NOMO-1 treated with dmso at 0.1 percent for 144 hours (cell line): ENCODE measurements at regions not wholly inside any gene's neighbourhood (a gene's known extent, or its start where the extent isn't known, plus 50 kb on each side); places are given as distances from the start of the nearest gene placed in this dataset.
"Not testable (repeated sequence)": the region's sequence is repeated elsewhere in the genome, so short reads cannot be mapped to it uniquely, and the experiment has no call there.

Source experiments
- DNase-seq: peaks from one replicate; lab custom pipeline; 2025; ENCODE audit not compliant: unreplicated experiment; lab: John Stamatoyannopoulos, UW

- no peak for DNase-seq
These were observed 152.5 kb upstream of the CHST15 start for GRCh38 chr10:124245806-124246440.

GRCh38 chr10:124245191-124245590 is 151.8 kb upstream of the CHST15 start:
- no peak for DNase-seq

- DNase-seq, result no peak
These were observed 151.0 kb upstream of the CHST15 start for GRCh38 chr10:124244256-124244877.

GRCh38 chr10:124243702-124244121 is 150.3 kb upstream of the CHST15 start:
- no peak for DNase-seq

- no peak for DNase-seq
These were observed 149.4 kb upstream of the CHST15 start for GRCh38 chr10:124242791-124243190.

GRCh38 chr10:124242365-124242764 is 149.0 kb upstream of the CHST15 start:
- DNase-seq, result no peak

- DNase-seq, result not testable (repeated sequence)
These were observed 148.1 kb upstream of the CHST15 start for GRCh38 chr10:124241510-124241909.

- DNase-seq, result no peak
These were observed 147.5 kb upstream of the CHST15 start for GRCh38 chr10:124240839-124241291.

GRCh38 chr10:124239696-124240095 is 146.3 kb upstream of the CHST15 start:
- DNase-seq, result no peak

GRCh38 chr10:124239134-124239533 is 145.7 kb upstream of the CHST15 start:
- no peak for DNase-seq

- DNase-seq, result no peak
These were observed 145.0 kb upstream of the CHST15 start for GRCh38 chr10:124238367-124238766.

- no peak for DNase-seq
These were observed 144.0 kb upstream of the CHST15 start for GRCh38 chr10:124237282-124237961.

GRCh38 chr10:124236816-124237215 is 143.4 kb upstream of the CHST15 start:
- no peak for DNase-seq

GRCh38 chr10:124236136-124236535 is 142.7 kb upstream of the CHST15 start:
- no peak for DNase-seq

GRCh38 chr10:124235232-124235631 is 141.8 kb upstream of the CHST15 start:
- DNase-seq, result no peak

GRCh38 chr10:124233546-124234138 is 140.2 kb upstream of the CHST15 start:
- no peak for DNase-seq

GRCh38 chr10:124232686-124233545 is 139.5 kb upstream of the CHST15 start:
- no peak for DNase-seq

GRCh38 chr10:124231168-124232155 is 138.1 kb upstream of the CHST15 start:
- peak; percentile 39 for DNase-seq

- DNase-seq, result no peak
These were observed 137.3 kb upstream of the CHST15 start for GRCh38 chr10:124230635-124231167.
